Mesothelial cell of epicardium (in vitro differentiated cells): ENCODE measurements at regions not wholly inside any gene's neighbourhood (a gene's known extent, or its start where the extent isn't known, plus 50 kb on each side); places are given as distances from the start of the nearest gene placed in this dataset.

Source experiments
- DNase-seq, 2 experiments: peaks; one replicate each; pipeline ENCODE4 v3.0.0; 2021; ENCODE audit warnings: low spot score in 2 of 2; ENCODE audit not compliant: unreplicated experiment in 2 of 2
- H3K27ac Mint-ChIP-seq: 2 replicates; pipeline ENCODE4 v1.8.0; 2021; ENCODE audit warnings: mixed read lengths
- H3K27me3 Mint-ChIP-seq: 2 replicates; pipeline ENCODE4 v1.8.0; 2021; ENCODE audit warnings: low read depth, mixed read lengths
- H3K36me3 Mint-ChIP-seq: 2 replicates; pipeline ENCODE4 v1.8.0; 2021; ENCODE audit warnings: mixed read lengths
- H3K4me1 Mint-ChIP-seq: 2 replicates; pipeline ENCODE4 v1.8.0; 2021; ENCODE audit warnings: mixed read lengths
- H3K4me3 Mint-ChIP-seq: 2 replicates; pipeline ENCODE4 v1.8.0; 2021; ENCODE audit warnings: mild to moderate bottlenecking, moderate library complexity, mixed read lengths
- H3K9me3 Mint-ChIP-seq: 2 replicates; pipeline ENCODE4 v1.8.0; 2021; ENCODE audit warnings: mixed read lengths
- TF ChIP-seq, protein P1 (sequence below): fragments of 200-600 bp; sonication (generic); IDR thresholded peaks from one replicate; pipeline ENCODE4 v1.5.0; 2021; ENCODE audit warnings: antibody characterized with exemption; ENCODE audit not compliant: unreplicated experiment

DNA sequence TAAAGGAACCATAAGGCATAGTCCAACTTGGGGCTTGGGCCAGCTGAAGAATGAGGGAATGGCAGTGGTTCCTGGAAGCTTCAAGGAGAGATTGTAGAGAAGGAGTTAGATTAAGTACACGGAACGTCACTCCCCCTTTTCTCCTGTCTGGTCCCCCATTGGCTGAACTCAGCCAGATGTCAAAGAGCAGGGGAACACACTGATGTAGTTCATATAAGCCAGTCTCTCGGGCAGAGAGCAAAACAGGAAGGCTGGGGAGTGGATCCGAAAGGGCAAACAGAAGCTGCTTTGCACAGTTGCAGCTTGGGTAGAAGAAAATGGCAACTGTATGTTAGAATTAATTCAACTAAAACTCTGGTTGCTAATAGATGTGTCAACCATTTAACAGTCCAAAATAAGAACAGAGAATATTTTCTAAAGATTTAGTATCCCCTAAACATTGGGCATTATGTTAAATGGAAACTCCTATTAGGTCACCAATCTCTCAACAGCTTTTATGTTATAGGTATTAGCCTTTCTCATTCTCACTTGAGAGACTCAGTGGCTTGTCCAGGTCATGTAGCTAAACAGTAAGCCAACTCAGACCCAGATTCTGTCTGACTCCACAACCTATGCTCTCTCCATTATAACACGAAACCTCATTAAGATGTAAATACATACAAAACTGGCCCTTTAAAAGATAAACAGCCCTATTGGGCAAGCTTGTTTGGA lies 600.7 kb upstream of the USP24 start:
- H3K4me1 Mint-ChIP-seq: peaks cover 28% of the 10 kb centered on the region
- H3K27ac Mint-ChIP-seq: peak overlapping the region; percentile 50
- DNase-seq: no peak
- TF ChIP-seq, protein P1, sequence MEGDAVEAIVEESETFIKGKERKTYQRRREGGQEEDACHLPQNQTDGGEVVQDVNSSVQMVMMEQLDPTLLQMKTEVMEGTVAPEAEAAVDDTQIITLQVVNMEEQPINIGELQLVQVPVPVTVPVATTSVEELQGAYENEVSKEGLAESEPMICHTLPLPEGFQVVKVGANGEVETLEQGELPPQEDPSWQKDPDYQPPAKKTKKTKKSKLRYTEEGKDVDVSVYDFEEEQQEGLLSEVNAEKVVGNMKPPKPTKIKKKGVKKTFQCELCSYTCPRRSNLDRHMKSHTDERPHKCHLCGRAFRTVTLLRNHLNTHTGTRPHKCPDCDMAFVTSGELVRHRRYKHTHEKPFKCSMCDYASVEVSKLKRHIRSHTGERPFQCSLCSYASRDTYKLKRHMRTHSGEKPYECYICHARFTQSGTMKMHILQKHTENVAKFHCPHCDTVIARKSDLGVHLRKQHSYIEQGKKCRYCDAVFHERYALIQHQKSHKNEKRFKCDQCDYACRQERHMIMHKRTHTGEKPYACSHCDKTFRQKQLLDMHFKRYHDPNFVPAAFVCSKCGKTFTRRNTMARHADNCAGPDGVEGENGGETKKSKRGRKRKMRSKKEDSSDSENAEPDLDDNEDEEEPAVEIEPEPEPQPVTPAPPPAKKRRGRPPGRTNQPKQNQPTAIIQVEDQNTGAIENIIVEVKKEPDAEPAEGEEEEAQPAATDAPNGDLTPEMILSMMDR: no peak
- H3K27me3 Mint-ChIP-seq: no peaks in the 10 kb centered on the region
- H3K4me3 Mint-ChIP-seq: no peak overlapping the region
- H3K36me3 Mint-ChIP-seq: no peaks in the 10 kb centered on the region
- peaks cover 6% of the 10 kb centered on the region for H3K9me3 Mint-ChIP-seq

DNA sequence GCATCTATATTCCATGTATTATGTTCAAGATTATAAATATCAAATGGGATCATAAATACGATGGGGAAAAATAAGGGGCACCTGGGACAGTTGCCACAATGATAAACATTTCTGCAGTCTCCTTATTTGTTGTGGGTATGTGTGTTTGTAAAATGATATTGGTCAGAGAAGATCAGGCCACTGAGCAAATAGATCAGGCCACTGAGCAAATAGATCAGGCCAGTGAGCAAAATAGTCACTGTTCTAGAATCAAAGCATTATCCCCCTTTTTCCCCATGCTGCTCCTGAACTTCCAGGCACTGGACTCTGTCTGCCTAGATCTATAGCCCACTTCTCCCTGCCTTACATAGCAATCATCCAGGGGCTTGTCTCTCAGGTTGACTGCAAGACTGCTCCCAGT lies 599.8 kb upstream of the USP24 start:
- peaks cover 13% of the 10 kb centered on the region for H3K9me3 Mint-ChIP-seq
- H3K4me3 Mint-ChIP-seq: no peak overlapping the region
- peaks cover 26% of the 10 kb centered on the region for H3K4me1 Mint-ChIP-seq
- no peak overlapping the region for H3K27ac Mint-ChIP-seq
- no peaks in the 10 kb centered on the region for H3K36me3 Mint-ChIP-seq
- DNase-seq: no peak
- TF ChIP-seq, protein P1: no peak
- no peaks in the 10 kb centered on the region for H3K27me3 Mint-ChIP-seq

DNA sequence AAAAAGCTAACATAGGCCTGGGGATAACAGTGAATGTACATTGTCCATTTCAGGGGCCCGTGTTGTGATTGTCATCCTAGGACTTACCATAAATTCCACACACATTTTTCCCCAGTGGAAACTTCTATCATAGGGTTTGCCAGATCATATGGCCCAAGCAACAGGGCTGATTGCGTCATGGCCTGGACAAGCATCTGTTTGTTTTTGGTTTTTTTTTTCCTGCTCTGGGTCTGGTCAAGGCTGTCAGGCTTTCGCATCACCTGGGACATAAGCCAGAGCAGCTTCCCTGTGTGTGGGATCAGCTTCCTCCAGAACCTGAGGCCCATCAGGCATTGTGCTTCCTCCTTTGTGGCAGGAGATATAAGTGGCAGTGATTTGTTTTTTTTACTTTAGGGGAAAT lies 598.5 kb upstream of the USP24 start:
- Mint-ChIP-seq H3K4me3 (no peak overlapping the region), H3K27me3 (no peaks in the 10 kb centered on the region), H3K27ac (peak overlapping the region; percentile 28), H3K4me1 (peaks cover 21% of the 10 kb centered on the region), H3K36me3 (peaks cover 8% of the 10 kb centered on the region), H3K9me3 (peaks cover 24% of the 10 kb centered on the region)
- DNase-seq: no peak
- TF ChIP-seq, protein P1: no peak

DNA sequence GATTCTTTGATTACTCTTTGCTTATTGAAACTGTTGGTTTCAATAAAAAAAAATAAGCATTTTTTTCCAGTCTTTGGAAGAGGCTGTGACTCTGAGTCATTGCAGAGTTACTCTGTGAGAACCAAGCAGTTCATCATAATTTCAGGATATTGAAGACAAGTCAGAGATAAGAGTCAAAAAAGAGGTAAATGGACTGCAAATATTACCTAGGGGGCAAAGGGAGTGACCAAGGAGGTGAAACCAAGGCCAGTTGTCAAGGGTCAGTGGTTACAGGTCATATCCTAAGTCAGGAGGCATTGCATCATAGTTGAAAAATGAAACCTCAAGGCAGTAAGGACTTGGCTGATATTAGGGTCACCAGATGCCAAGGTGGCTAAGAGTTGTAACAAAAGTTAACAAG lies 597.1 kb upstream of the USP24 start:
- TF ChIP-seq, protein P1: no peak
- H3K27me3 Mint-ChIP-seq: no peaks in the 10 kb centered on the region
- no peak overlapping the region for H3K4me3 Mint-ChIP-seq
- no peak for DNase-seq
- peaks cover 31% of the 10 kb centered on the region for H3K9me3 Mint-ChIP-seq
- H3K4me1 Mint-ChIP-seq: peaks cover 21% of the 10 kb centered on the region
- H3K36me3 Mint-ChIP-seq: peaks cover 14% of the 10 kb centered on the region
- no peak overlapping the region for H3K27ac Mint-ChIP-seq

DNA sequence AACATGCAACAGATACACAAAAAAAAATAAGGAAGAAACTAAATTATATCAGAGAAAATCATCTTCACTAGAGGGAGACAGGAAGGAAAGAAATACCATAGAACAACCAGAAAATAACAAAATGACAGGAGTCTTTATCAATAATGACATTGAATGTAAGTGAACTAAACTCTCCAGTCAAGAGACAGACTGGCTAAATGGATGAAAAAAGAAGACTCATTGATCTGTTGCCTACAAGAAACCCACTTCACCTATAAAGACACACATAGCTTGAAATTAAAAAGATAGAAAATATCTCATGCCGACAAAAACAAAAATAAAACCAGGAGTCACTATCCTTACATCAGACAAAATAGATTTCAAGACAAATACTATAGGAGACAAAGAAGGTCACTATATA lies 593.1 kb upstream of the USP24 start:
- peaks cover 5% of the 10 kb centered on the region for H3K4me1 Mint-ChIP-seq
- H3K4me3 Mint-ChIP-seq: no peak overlapping the region
- peaks cover 14% of the 10 kb centered on the region for H3K36me3 Mint-ChIP-seq
- TF ChIP-seq, protein P1: no peak
- no peaks in the 10 kb centered on the region for H3K27me3 Mint-ChIP-seq
- no peak for DNase-seq
- H3K27ac Mint-ChIP-seq: no peak overlapping the region
- peaks cover 38% of the 10 kb centered on the region for H3K9me3 Mint-ChIP-seq
